NCI-H2196 (cell line): ENCODE measurements at regions not wholly inside any gene's neighbourhood (a gene's known extent, or its start where the extent isn't known, plus 50 kb on each side); places are given as distances from the start of the nearest gene placed in this dataset.

ENCODE experiments used
- DNase-seq: peaks from one replicate; lab custom pipeline; 2025; ENCODE audit not compliant: unreplicated experiment; lab: John Stamatoyannopoulos, UW

- no peak for DNase-seq
Measured at GRCh38 chr2:94939349-94939748, 68.1 kb downstream of the TEKT4 start.

GRCh38 chr2:94947097-94948016 lies 76.1 kb downstream of the TEKT4 start:
- DNase-seq: no peak

- DNase-seq: no peak
Measured at GRCh38 chr2:94955702-94956101, 69.8 kb upstream of the MAL start.

- peak; percentile 46 for DNase-seq
Measured at GRCh38 chr2:94956797-94957391, 68.6 kb upstream of the MAL start.

- DNase-seq: no peak
Measured at GRCh38 chr2:94958245-94958644, 67.3 kb upstream of the MAL start.

- DNase-seq: no peak
Measured at GRCh38 chr2:94960266-94960665, 65.2 kb upstream of the MAL start.

GRCh38 chr2:94960751-94961150 lies 64.8 kb upstream of the MAL start:
- DNase-seq: no peak

- DNase-seq: no peak
Measured at GRCh38 chr2:94964193-94964592, 61.3 kb upstream of the MAL start.

- no peak for DNase-seq
Measured at GRCh38 chr2:94966689-94967088, 58.8 kb upstream of the MAL start.

GRCh38 chr2:94970353-94970752 lies 55.2 kb upstream of the MAL start:
- no peak for DNase-seq
